GM12875 (cell line): ENCODE measurements at regions not wholly inside any gene's neighbourhood (a gene's known extent, or its start where the extent isn't known, plus 50 kb on each side); places are given as distances from the start of the nearest gene placed in this dataset.

ENCODE experiments used
- H3K4me3 ChIP-seq: one replicate; pipeline ENCODE4 v1.5.1; 2011; ENCODE audit warnings: low read depth, low read length, control low read depth
- CTCF ChIP-seq: IDR thresholded peaks from 2 replicates; pipeline ENCODE4 v1.5.1; 2011; ENCODE audit warnings: low read depth, mild to moderate bottlenecking, control low read depth, inconsistent platforms, low read length, moderate library complexity, borderline replicate concordance; ENCODE audit not compliant: insufficient read depth

GRCh38 chr14:101191721-101192660 lies 288.5 kb upstream of the RTL1 start:
- H3K4me3 ChIP-seq = no peak overlapping the region
- TF ChIP-seq CTCF = no peak

- TF ChIP-seq CTCF = no peak
Observed at GRCh38 chr14:101192661-101193000, 289.1 kb upstream of the RTL1 start.

GRCh38 chr14:101193106-101193844 lies 289.8 kb upstream of the RTL1 start:
- no peak overlapping the region for H3K4me3 ChIP-seq
- no peak for TF ChIP-seq CTCF

More at GRCh38 chr14:101192661-101193000, 289.1 kb upstream of the RTL1 start:
- no peak overlapping the region for H3K4me3 ChIP-seq

- no peak overlapping the region for H3K4me3 ChIP-seq
- TF ChIP-seq CTCF = no peak
Observed at GRCh38 chr14:101193845-101194372, 290.4 kb upstream of the RTL1 start.

GRCh38 chr14:101194373-101195308 lies 291.1 kb upstream of the RTL1 start:
- no peak for TF ChIP-seq CTCF
- no peak overlapping the region for H3K4me3 ChIP-seq

- TF ChIP-seq CTCF = no peak
- H3K4me3 ChIP-seq = no peak overlapping the region
Observed at GRCh38 chr14:101195309-101195901, 291.9 kb upstream of the RTL1 start.
